ENCODE measurements at regions not wholly inside any gene's neighbourhood (a gene's known extent, or its start where the extent isn't known, plus 50 kb on each side); places are given as distances from the start of the nearest gene placed in this dataset.

DNA sequence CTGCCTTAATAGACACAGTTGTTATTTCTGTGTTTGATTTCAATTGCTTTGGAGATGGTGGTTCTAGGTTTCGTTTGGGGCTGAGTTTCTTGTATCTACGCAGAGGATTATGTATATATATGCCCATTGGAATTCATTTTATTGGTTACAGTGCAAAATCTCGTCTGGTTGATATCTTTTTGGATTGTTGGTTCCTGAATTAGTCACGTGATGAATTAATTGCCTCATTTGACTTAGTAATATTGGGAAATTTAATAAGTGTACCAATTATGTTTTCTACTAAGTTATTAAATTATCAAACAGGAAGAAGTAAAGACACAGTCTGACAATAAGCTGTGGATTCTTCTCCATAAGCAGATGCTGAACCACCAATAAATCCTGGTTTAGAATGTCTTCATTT is 467.9 kb upstream of the TENM3 start:
- Histone ChIP-seq H3F3A (ENCODE audit: insufficient read depth, low read length) (no peaks in the 10 kb centered on the region), H3K9me3 (replicated peaks; ENCODE audit: insufficient read depth, low read length) (no peaks in the 10 kb centered on the region), H3K9ac (ENCODE audit: low read length) (no peak overlapping the region), H3K27me3 (replicated peaks; ENCODE audit: insufficient read depth, low read length) (no peaks in the 10 kb centered on the region), H2AFZ (ENCODE audit: low read length) (no peak overlapping the region), H3K9me2 (replicated peaks; ENCODE audit: insufficient read depth, low read length) (no peaks in the 10 kb centered on the region), H4K20me1 (ENCODE audit: insufficient read depth, low read length) (no peaks in the 10 kb centered on the region), H3K4me3 (ENCODE audit: low read length) (no peak overlapping the region), H3K4me1 (ENCODE audit: low read length) (no peaks in the 10 kb centered on the region), H3K27ac (ENCODE audit: low read length) (no peak overlapping the region), H3K4me2 (ENCODE audit: low read depth, low read length) (no peak overlapping the region), H3K36me3 (replicated peaks; ENCODE audit: insufficient read depth, low read length) (no peaks in the 10 kb centered on the region), H3K79me2 (ENCODE audit: low read length) (no peaks in the 10 kb centered on the region)
- no peak for TF ChIP-seq EZH2 (optimal IDR thresholded peaks at IDR 0.05; ENCODE audit: low read depth, low read length)
- TF ChIP-seq, protein P1, sequence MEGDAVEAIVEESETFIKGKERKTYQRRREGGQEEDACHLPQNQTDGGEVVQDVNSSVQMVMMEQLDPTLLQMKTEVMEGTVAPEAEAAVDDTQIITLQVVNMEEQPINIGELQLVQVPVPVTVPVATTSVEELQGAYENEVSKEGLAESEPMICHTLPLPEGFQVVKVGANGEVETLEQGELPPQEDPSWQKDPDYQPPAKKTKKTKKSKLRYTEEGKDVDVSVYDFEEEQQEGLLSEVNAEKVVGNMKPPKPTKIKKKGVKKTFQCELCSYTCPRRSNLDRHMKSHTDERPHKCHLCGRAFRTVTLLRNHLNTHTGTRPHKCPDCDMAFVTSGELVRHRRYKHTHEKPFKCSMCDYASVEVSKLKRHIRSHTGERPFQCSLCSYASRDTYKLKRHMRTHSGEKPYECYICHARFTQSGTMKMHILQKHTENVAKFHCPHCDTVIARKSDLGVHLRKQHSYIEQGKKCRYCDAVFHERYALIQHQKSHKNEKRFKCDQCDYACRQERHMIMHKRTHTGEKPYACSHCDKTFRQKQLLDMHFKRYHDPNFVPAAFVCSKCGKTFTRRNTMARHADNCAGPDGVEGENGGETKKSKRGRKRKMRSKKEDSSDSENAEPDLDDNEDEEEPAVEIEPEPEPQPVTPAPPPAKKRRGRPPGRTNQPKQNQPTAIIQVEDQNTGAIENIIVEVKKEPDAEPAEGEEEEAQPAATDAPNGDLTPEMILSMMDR (IDR thresholded peaks at IDR 0.05; ENCODE audit: low read length): no peak
- TF ChIP-seq EZH2phosphoT487 (IDR thresholded peaks at IDR 0.05; ENCODE audit: low read length): no peak
- DNase-seq: no peak

DNA sequence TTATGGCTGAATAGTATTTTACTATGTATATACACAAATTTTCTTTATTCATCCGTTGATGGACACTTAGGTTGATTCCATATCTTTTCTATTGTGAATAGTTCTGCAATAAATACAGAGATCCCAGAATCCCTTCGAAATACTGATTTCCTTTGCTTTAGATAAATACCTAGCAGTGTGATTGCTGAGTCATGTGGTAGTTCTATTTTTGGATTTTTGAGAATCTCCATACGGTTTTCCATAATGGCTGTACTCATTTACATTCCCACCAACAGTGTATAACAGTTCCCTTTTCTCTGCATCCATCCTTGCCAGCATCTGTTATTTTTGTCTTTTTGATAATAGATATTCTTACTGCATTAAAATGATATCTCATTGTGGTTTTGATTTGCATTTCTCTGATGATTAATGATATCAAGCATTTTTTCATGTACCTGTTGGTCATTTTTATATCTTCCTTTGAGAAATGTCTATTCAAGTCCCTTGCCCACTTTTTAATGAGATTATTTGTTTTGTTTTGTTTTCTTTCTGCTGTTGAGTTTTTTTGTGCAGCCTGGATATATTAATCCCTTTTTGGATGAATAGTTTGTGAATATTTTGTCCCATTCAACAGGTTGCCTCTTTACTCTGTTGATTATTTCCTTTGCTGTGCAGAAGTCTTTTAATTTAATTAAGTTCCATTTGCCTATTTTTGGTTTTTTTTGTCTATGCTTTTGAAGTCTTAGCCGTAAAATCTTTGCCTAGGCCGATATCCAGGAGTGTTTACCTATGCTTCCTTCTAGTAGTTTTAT is 466.7 kb upstream of the TENM3 start:
- H3K9ac ChIP-seq (ENCODE audit: low read length): no peak overlapping the region
- H3K36me3 ChIP-seq (replicated peaks; ENCODE audit: insufficient read depth, low read length): no peaks in the 10 kb centered on the region
- no peak for DNase-seq
- no peaks in the 10 kb centered on the region for H3K4me1 ChIP-seq (ENCODE audit: low read length)
- H3K79me2 ChIP-seq (ENCODE audit: low read length): no peaks in the 10 kb centered on the region
- H3K27me3 ChIP-seq (replicated peaks; ENCODE audit: insufficient read depth, low read length): no peaks in the 10 kb centered on the region
- no peak overlapping the region for H3K4me3 ChIP-seq (ENCODE audit: low read length)
- H2AFZ ChIP-seq (ENCODE audit: low read length): no peak overlapping the region
- H3K9me3 ChIP-seq (replicated peaks; ENCODE audit: insufficient read depth, low read length): no peaks in the 10 kb centered on the region
- no peak overlapping the region for H3K4me2 ChIP-seq (ENCODE audit: low read depth, low read length)
- H3K27ac ChIP-seq (ENCODE audit: low read length): no peak overlapping the region
- TF ChIP-seq EZH2phosphoT487 (IDR thresholded peaks at IDR 0.05; ENCODE audit: low read length) (no peak), EZH2 (optimal IDR thresholded peaks at IDR 0.05; ENCODE audit: low read depth, low read length) (no peak)
- TF ChIP-seq, protein P1 (IDR thresholded peaks at IDR 0.05; ENCODE audit: low read length): no peak
- H4K20me1 ChIP-seq (ENCODE audit: insufficient read depth, low read length): no peaks in the 10 kb centered on the region
- H3K9me2 ChIP-seq (replicated peaks; ENCODE audit: insufficient read depth, low read length): no peaks in the 10 kb centered on the region
- H3F3A ChIP-seq (ENCODE audit: insufficient read depth, low read length): no peaks in the 10 kb centered on the region

DNA sequence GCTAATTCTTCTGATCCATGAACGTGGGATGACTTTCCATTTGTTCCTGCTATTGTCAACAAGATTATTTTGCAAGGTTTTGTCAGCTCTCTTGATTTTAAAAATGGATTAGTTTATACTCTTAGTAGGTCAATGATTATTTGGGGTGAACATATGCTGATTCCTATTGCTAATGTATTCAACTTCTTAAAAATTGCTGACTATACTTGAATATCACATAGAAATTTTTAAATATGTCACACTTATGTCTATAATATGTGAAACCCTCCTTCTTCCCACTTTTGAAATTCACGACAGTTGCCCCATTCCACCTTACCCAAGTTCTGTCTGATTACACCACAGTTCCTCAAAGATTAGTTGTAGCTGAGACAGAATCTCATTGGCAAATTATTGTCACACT is 465.7 kb upstream of the TENM3 start:
- TF ChIP-seq EZH2phosphoT487 (IDR thresholded peaks at IDR 0.05; ENCODE audit: low read length): no peak
- no peak for TF ChIP-seq EZH2 (optimal IDR thresholded peaks at IDR 0.05; ENCODE audit: low read depth, low read length)
- TF ChIP-seq, protein P1 (IDR thresholded peaks at IDR 0.05; ENCODE audit: low read length): no peak
- no peaks in the 10 kb centered on the region for H3F3A ChIP-seq (ENCODE audit: insufficient read depth, low read length)
- no peaks in the 10 kb centered on the region for H3K4me1 ChIP-seq (ENCODE audit: low read length)
- DNase-seq: no peak
- no peak overlapping the region for H3K27ac ChIP-seq (ENCODE audit: low read length)
- H3K4me3 ChIP-seq (ENCODE audit: low read length): no peak overlapping the region
- no peaks in the 10 kb centered on the region for H3K79me2 ChIP-seq (ENCODE audit: low read length)
- H3K9me2 ChIP-seq (replicated peaks; ENCODE audit: insufficient read depth, low read length): no peaks in the 10 kb centered on the region
- no peak overlapping the region for H3K9ac ChIP-seq (ENCODE audit: low read length)
- no peaks in the 10 kb centered on the region for H3K36me3 ChIP-seq (replicated peaks; ENCODE audit: insufficient read depth, low read length)
- no peaks in the 10 kb centered on the region for H3K9me3 ChIP-seq (replicated peaks; ENCODE audit: insufficient read depth, low read length)
- H2AFZ ChIP-seq (ENCODE audit: low read length): no peak overlapping the region
- H3K27me3 ChIP-seq (replicated peaks; ENCODE audit: insufficient read depth, low read length): no peaks in the 10 kb centered on the region
- H4K20me1 ChIP-seq (ENCODE audit: insufficient read depth, low read length): no peaks in the 10 kb centered on the region
- H3K4me2 ChIP-seq (ENCODE audit: low read depth, low read length): no peak overlapping the region

Data from MM.1S (cell line).